Duodenal mucosa (tissue), 2 donors: ENCODE measurements at regions not wholly inside any gene's neighbourhood (a gene's known extent, or its start where the extent isn't known, plus 50 kb on each side); places are given as distances from the start of the nearest gene placed in this dataset.

ENCODE experiments used
- H3K27ac ChIP-seq: one replicate; pipeline ENCODE4 v1.7.0; 2013; ENCODE audit warnings: low read depth, low read length
- H3K27me3 ChIP-seq, 2 donors: one replicate each; pipeline ENCODE4 v1.7.0; 2013; ENCODE audit warnings: low read length in 2 of 2, control low read depth in 1 of 2; ENCODE audit not compliant: insufficient read depth in 2 of 2, control insufficient read depth in 1 of 2
- H3K36me3 ChIP-seq, 2 donors: one replicate each; pipeline ENCODE4 v1.7.0; 2013; ENCODE audit warnings: low read length in 2 of 2, control low read depth in 1 of 2; ENCODE audit not compliant: insufficient read depth in 2 of 2, control insufficient read depth in 1 of 2
- H3K4me1 ChIP-seq, 2 donors: one replicate each; pipeline ENCODE4 v1.7.0; 2013; ENCODE audit warnings: low read length in 2 of 2, control low read depth in 1 of 2; ENCODE audit not compliant: insufficient read depth in 2 of 2, control insufficient read depth in 1 of 2
- H3K4me3 ChIP-seq, 2 donors: one replicate each; pipeline ENCODE4 v1.7.0; 2013; ENCODE audit warnings: low read length in 2 of 2, low read depth in 1 of 2
- H3K9ac ChIP-seq, 2 donors: one replicate each; pipeline ENCODE4 v1.7.0; 2013; ENCODE audit warnings: low read length in 2 of 2, low read depth in 1 of 2
- H3K9me3 ChIP-seq, 2 donors: one replicate each; pipeline ENCODE4 v1.7.0; 2013; ENCODE audit warnings: low read length in 2 of 2, control low read depth in 1 of 2; ENCODE audit not compliant: control insufficient read depth in 1 of 2

DNA sequence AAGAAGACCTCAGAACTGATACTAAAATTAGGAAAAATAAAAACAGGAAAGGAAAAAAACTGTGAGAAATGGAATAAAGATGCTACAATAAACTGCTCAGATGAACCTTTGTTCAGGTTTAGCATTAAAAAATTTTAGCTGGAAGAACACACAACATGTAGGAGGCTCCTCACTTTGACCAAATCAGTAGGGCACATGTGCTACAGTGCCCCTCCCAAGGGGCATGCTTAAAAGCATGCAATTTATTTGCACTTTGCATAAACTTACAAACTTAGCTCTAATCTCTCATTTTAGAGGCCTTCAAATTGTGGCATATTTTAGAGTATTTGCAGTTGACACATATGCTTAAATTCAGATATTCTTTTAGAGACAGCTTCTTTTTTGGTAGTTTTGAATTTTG is 570.2 kb downstream of the UTRN start:
- no peaks in the 10 kb centered on the region for H3K4me1 ChIP-seq
- no peak overlapping the region for H3K27ac ChIP-seq
- no peak overlapping the region for H3K4me3 ChIP-seq
- H3K9ac ChIP-seq, result no peak overlapping the region
- H3K9me3 ChIP-seq, result no peaks in the 10 kb centered on the region
- peaks cover 0 to 8% of the 10 kb centered on the region in 2 donors for H3K36me3 ChIP-seq
- H3K27me3 ChIP-seq, result no peaks in the 10 kb centered on the region

DNA sequence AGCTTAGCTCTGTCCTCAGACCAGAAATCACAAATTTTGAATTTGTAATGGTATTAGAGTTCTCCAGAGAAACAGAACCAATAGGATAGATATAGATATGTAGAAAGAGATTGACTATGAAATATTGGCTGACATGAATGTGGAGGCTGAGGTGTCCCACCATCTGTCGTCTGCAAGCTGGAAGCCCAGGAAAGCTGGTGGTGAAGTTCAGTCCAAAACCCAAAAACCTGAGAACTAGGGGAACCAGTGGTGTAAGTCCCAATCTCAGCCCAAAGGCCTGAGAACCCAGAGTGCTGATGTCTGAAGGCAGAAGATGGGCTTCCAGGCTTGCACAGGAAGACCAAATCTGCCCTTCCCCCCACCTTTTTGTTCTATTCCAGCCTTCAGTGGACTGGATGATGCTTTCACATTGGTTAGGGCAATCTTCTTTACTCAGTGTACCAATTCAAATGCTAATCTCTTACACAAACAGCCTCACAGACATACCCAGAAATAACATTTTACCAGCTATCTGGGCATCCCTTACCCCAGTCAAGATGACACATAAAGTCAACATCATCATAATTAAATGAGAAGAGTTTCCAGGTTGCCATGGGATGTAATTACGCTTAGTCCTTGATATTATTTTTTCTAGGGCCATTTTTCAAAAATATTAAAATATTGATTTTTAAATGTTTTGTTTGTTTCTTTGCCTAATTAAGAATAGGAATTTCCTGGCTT is 570.8 kb downstream of the UTRN start:
- Histone ChIP-seq H3K4me3 (no peak overlapping the region), H3K27me3 (no peaks in the 10 kb centered on the region), H3K4me1 (no peaks in the 10 kb centered on the region), H3K9me3 (no peaks in the 10 kb centered on the region), H3K9ac (no peak overlapping the region), H3K36me3 (peaks cover 0 to 3% of the 10 kb centered on the region in 2 donors), H3K27ac (no peak overlapping the region)

DNA sequence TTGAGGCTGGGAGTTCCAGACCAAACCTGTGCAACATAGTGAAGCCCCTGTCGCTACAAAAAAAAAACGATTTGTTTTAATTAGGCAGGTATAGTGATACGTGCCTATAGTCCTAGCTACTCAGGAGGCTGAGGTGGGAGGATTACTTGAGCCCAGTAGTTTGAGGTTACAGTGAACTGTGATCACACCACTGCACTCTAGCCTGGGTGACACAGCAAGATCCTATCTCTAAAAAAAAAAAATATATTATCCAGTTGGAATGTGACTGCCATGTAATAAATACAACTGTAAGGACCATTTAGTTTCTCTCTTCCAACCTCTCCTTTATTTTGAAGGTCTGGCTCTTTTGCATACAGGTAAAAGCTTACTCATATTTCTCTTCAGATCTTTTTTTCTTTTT is 571.5 kb downstream of the UTRN start:
- H3K9ac ChIP-seq, result no peak overlapping the region
- no peaks in the 10 kb centered on the region for H3K9me3 ChIP-seq
- H3K36me3 ChIP-seq, result peaks cover 0 to 3% of the 10 kb centered on the region in 2 donors

DNA sequence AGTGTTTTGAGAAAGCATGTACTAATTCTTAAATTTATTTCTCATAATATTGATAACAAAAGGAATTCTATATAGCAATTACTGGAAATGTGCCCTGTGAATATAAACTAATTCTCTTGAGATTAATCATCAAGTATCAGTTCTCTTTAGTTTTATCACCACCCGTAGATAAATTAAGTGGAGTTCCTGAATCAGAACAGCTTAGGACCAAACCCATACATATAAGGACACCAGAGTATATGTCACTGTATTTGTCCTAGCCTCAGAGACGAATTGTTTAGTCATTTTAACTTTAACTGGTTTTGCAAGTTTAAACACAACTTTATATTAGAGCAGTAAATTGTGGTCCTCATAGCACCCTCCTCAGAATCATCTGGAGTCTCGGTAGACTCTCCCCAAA is 572.0 kb downstream of the UTRN start:
- Histone ChIP-seq H3K27ac (no peak overlapping the region), H3K9me3 (no peaks in the 10 kb centered on the region), H3K27me3 (no peaks in the 10 kb centered on the region), H3K9ac (no peak overlapping the region), H3K36me3 (no peaks in the 10 kb centered on the region), H3K4me1 (no peaks in the 10 kb centered on the region), H3K4me3 (no peak overlapping the region)

More for the DNA sequence above, 571.5 kb downstream of the UTRN start:
- Histone ChIP-seq H3K27me3 (no peaks in the 10 kb centered on the region), H3K4me1 (no peaks in the 10 kb centered on the region), H3K4me3 (no peak overlapping the region), H3K27ac (no peak overlapping the region)

DNA sequence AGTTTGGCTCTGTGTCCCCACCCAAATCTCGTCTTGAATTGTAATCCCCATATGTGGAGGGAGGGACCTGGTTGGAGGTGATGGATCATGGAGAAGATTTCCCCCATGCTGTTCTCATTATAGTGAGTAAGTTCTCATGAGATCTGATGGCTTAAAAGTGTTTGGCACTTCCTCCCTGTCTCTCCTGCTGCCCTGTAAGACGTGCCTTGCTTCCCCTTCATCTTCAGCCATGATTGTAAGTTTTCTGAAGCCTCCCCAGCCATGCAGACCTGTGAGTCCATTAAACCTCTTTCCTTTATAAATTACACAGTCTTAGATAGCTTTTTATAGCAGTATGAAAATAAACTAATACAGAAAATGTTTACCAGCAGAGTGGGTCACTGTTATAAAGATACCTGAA is 577.6 kb downstream of the UTRN start:
- Histone ChIP-seq H3K4me1 (no peaks in the 10 kb centered on the region), H3K27ac (no peak overlapping the region), H3K27me3 (no peaks in the 10 kb centered on the region), H3K9ac (no peak overlapping the region), H3K36me3 (no peaks in the 10 kb centered on the region), H3K4me3 (no peak overlapping the region), H3K9me3 (peaks cover 0 to 15% of the 10 kb centered on the region in 2 donors)

DNA sequence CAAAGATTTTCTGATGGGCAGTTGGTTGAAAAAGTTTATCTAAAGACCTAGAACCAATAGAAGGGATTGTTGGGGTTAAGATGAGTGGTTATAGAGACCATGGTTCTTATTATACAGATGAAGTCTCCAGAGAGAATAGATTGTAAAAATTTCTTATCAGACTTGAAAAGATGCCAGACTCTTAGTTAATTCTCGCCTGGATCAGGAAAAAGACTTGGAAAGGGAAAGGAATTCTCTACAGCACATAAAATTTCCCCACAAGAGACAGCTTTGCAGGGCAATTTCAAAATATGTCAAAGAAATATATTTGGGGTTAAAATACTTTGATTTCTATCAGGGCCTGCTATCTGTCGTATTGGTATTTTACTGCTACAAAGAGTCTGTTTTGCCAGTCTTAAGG is 582.6 kb downstream of the UTRN start:
- Histone ChIP-seq H3K9me3 (peaks cover 0 to 15% of the 10 kb centered on the region in 2 donors), H3K4me1 (no peaks in the 10 kb centered on the region), H3K4me3 (no peak overlapping the region), H3K27me3 (no peaks in the 10 kb centered on the region), H3K36me3 (no peaks in the 10 kb centered on the region), H3K27ac (no peak overlapping the region), H3K9ac (no peak overlapping the region)

DNA sequence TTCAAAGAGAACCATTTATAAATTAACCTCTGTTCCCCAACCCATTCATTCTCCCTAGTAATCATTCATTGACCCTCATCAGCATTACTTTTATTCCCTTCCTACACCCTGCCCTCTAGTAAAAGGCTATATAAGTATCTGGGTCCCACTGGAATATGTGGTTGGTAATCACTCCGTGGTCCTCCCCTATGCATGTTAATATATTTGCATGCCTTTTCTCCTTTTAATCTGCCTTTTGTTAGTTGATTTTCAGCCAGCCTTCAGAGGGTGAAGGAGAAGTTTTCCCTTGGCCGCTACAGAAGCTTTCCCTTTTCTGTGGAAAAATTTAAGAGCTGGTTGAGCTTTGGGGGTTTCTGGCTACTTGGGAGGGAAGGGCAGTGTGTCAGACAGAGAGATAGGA is 585.6 kb downstream of the UTRN start:
- no peaks in the 10 kb centered on the region for H3K4me1 ChIP-seq
- H3K27ac ChIP-seq, result no peak overlapping the region
- H3K27me3 ChIP-seq, result no peaks in the 10 kb centered on the region
- no peaks in the 10 kb centered on the region for H3K36me3 ChIP-seq
- peaks cover 0 to 3% of the 10 kb centered on the region in 2 donors for H3K9me3 ChIP-seq
- H3K9ac ChIP-seq, result no peak overlapping the region
- no peak overlapping the region for H3K4me3 ChIP-seq

DNA sequence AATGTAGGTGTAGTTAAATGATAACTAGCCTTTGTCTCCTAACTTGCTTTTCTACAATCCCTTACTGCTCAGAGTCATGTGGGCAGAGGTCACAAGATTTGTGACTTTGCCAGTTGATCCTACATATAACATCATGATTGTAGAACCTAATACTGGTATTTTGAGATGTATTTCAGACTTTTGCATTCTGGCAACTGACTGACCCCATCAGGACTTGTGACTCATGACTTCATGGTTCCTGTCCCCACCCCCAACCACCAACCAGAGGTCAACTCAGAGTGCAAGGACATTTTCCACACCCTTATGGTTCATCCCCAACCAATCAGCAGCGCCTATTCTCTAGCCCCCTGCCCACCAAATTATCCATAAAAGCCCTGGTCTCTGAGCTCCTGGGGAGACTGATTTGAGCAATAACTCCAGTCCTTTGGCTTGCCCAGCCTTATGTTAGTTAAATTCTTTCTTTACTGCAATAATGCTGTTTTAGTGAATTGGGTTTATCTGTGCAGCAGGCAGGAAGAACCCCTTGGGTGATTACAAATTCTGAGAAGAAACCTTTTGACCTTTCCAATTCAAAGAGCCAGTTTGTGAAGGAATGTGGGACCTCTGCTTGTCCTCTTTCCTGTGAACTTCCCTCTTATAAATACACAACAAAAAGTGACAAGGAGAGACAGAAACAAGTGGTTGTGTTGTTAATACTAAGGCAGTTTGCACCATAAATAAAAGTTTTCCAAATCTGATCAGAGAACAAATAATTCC is 588.7 kb downstream of the UTRN start:
- H3K9me3 ChIP-seq, result no peaks in the 10 kb centered on the region
- no peaks in the 10 kb centered on the region for H3K4me1 ChIP-seq
- H3K4me3 ChIP-seq, result no peak overlapping the region
- no peak overlapping the region for H3K27ac ChIP-seq
- no peaks in the 10 kb centered on the region for H3K27me3 ChIP-seq
- no peak overlapping the region for H3K9ac ChIP-seq
- H3K36me3 ChIP-seq, result no peaks in the 10 kb centered on the region

DNA sequence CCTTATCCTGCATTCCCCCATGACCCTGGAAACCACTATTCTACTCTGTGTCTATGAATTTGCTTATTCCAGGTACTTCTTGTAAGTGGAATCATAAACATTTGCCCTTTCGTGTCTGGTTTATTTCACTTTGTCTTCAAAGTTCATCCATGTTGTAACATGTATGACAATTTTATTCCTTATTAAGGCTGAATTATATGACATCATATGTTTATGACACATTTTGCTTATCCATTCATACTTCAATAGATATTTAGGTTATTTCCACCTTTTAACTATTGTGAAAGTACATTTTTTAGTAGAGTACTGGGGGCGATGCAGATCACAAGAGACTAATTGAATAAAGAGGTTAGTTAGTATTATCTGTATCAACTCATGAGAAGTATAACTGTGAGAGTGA is 591.6 kb downstream of the UTRN start:
- H3K9ac ChIP-seq, result no peak overlapping the region
- no peaks in the 10 kb centered on the region for H3K27me3 ChIP-seq
- no peak overlapping the region for H3K4me3 ChIP-seq
- no peaks in the 10 kb centered on the region for H3K4me1 ChIP-seq
- H3K9me3 ChIP-seq, result no peaks in the 10 kb centered on the region
- H3K36me3 ChIP-seq, result no peaks in the 10 kb centered on the region
- H3K27ac ChIP-seq, result no peak overlapping the region

DNA sequence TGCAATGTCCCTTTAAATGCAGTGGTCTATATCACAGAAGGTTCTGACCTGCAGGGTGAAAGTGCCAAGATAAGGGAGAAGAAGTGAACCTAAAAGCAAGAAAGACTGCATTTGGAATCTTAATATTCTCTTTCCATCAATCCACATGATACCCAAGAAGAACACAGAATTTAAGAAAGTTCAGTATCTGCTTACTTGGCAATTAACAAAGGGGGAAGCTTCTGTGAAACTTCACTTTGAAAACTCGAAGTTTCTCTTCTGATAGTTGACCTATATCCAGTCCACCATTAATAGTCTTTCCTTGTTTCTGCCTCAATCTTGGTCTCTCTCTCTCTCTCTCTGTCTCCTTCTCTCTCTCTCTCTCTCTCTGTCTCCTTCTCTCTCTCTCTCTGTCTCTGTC is 592.0 kb downstream of the UTRN start:
- Histone ChIP-seq H3K4me1 (no peaks in the 10 kb centered on the region), H3K27me3 (no peaks in the 10 kb centered on the region), H3K9ac (no peak overlapping the region), H3K36me3 (no peaks in the 10 kb centered on the region), H3K9me3 (no peaks in the 10 kb centered on the region), H3K4me3 (no peak overlapping the region), H3K27ac (no peak overlapping the region)
